ENCODE measurements at regions not wholly inside any gene's neighbourhood (a gene's known extent, or its start where the extent isn't known, plus 50 kb on each side); places are given as distances from the start of the nearest gene placed in this dataset.
"Not testable (repeated sequence)": the region's sequence is repeated elsewhere in the genome, so short reads cannot be mapped to it uniquely, and the experiment has no call there.

- no peak for DNase-seq
Observed at GRCh38 chr4:141290771-141291170, 70.1 kb downstream of the ZNF330 start.

DNA sequence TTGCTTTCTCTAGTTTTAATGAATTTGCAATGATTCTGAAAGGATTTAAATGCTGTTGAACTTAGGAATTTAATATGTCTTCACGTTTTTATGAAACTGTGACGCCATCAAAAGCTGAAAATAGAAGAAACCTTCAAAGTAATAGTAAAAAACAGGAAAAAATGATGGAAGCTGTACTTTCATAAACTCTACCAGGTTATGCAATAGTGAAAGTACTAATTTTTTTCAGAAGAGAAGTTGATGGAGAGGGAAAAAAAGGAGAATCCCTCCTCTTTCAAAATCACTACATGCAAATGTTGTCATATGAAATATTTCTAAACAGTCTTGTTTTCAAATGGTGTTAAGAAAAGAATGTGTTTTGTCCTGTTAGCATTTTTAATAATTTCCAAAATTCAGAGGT, 73.6 kb downstream of the ZNF330 start:
- no peak for DNase-seq

- no peak for DNase-seq
Observed at GRCh38 chr4:141301216-141301615, 80.5 kb downstream of the ZNF330 start.

DNA sequence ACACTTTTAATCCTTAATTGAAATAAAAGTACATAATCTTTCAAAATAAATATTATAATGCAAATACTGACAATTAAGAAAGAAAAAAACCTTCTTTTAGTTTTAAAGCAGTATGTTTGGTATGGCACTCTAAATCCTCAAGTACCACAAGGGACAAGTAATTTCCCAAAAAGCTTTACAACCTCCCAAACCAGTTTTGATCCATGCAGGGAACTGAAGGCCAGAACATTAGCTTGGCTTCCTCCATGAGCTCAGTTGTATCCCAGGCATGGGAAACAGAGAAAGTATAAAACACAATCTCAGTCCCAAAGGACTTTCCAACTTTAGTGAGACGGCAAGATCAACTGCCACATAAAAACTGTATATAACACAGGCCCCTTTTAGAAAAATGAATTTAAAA, 82.2 kb downstream of the ZNF330 start:
- DNase-seq: no peak

DNA sequence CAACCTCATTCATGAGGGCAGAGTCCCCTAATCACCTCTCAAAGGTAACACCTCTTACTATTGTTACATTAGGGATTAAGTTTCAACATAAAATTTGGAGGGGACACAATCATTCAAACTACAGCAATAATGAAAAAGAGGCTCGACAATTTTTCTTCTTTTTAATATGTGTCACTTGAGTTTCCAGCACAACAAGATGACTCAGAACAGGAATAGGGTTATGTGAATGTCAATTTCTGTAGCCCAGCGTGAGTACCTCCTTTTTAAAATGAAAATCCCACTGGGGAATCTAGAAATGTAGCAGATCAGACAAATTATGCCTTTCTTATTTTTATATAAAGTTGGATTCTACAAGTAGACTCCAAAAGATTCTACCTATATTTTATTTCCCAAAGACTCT, 83.7 kb downstream of the ZNF330 start:
- no peak for DNase-seq

GRCh38 chr4:141306331-141306730, 85.6 kb downstream of the ZNF330 start:
- no peak for DNase-seq

GRCh38 chr4:141307241-141307689, 86.6 kb downstream of the ZNF330 start:
- DNase-seq: peak; percentile 18 to 20

DNA sequence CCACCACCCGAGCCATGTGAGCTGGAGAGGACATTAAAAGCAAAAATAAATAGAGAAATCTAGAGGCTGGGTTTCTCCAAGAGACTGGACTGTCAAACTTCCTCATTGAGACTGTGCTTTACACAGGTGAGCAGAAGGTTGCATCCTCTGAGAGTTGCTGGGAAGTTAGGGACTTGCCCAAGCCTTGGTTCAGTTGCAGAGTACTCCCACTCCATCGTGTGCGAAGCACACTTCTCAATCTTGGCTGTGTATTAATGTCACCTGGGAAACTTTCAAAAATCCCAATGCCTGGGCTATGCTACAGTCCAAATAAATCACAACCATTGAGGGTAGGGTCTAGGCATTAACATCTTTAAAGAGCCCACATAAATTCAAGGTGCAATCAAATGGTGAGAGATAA, 89.2 kb downstream of the ZNF330 start:
- DNase-seq: no peak

GRCh38 chr4:141311246-141312204, 90.8 kb downstream of the ZNF330 start:
- DNase-seq: no peak

DNA sequence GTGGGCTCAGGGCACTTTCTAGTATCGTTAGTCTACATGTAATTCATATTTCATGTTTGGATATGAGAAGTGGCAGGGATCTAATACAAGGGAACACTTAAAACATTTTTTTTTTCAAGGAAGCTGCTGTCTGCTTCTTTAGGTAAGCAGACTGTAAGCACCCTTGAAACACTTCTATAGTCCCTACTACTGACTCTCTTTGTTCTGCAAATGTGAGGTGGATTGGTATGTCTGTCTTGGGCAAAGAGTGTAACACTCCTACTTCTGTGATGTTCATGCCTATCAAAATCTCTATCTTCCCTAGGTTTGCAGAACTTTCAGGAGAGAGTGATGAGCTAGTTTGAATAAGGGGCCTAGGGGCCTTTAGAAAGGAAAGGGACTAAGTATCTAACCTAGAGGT, 93.9 kb downstream of the ZNF330 start:
- no peak for DNase-seq

GRCh38 chr4:141328560-141329173, 108.0 kb downstream of the ZNF330 start:
- no peak for DNase-seq

DNA sequence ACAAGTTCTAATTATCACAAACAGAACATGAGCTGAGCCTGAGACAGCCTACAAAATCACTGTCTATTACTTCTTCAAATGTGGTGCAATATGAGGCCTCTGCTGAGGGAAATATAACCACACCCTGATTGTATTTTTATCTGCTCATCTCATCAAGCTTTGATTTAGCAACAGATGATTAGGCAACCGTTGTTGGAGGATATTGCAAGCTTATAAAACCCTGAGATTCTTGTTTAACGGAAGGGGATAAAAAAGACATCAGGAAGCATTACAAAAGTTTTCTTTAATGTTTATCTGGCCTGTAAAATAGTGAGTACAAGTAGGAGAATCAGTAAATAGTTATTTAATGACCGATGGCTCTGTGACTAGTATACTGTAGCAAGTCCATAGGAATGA, 108.5 kb downstream of the ZNF330 start:
- no peak for DNase-seq

DNA sequence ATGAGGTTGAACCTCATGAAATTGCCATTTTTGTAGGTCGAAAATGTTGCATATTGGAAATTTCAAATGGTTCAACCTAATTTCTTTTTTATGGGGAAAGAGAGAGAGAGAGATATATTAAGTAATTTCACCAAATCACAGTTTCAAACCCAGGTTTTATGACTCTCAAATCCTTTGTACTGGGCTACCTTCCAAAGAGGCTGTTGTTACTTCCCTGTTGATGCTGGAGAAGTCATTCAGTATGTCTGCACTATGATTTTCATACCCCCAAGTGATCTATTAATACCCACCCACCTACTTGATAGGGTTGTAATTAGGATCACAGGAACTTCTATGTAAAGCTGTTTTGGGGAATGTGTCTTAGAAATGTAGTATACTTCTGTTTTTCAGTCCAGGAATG, 109.9 kb downstream of the ZNF330 start:
- no peak for DNase-seq

DNA sequence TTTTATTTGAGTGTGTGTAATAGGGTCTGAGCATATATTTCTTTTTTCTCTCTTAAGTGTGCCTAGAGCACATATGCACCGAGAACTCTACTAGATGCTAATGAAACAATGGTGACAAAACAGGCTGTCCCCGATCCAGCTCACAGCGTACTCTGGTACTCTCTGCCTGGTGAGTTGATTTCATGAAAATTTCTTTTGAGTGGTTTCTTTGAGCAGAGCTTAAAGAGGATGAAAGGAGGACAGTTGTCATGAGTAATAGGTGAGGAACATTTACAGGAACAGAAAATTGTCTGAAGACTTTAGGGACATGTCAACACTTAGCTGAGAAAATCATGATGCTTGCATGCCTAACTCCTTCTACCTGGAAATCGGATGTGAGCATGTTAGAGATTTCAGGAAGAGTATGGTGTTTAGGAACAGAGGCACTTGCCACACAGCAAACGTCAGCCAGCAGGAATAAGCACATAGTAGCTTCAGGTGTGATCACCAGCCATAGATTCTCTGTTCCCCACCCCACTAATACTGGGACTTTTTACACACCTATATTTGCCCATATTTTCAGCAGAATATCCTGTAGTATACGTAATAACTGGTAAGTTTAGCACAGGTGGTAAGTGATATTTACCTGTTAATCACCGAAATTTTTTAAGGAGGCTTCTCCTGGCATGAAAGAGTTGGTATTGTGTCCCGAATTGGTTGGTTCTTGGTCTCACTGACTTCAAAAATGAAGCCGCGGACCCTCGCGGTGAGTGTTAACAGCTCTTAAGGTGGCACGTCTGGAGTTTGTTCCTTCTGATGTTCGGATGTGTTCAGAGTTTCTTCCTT, 111.1 kb downstream of the ZNF330 start:
- no peak for DNase-seq

GRCh38 chr4:141332359-141333181, 111.9 kb downstream of the ZNF330 start:
- DNase-seq: not testable (repeated sequence)

DNA sequence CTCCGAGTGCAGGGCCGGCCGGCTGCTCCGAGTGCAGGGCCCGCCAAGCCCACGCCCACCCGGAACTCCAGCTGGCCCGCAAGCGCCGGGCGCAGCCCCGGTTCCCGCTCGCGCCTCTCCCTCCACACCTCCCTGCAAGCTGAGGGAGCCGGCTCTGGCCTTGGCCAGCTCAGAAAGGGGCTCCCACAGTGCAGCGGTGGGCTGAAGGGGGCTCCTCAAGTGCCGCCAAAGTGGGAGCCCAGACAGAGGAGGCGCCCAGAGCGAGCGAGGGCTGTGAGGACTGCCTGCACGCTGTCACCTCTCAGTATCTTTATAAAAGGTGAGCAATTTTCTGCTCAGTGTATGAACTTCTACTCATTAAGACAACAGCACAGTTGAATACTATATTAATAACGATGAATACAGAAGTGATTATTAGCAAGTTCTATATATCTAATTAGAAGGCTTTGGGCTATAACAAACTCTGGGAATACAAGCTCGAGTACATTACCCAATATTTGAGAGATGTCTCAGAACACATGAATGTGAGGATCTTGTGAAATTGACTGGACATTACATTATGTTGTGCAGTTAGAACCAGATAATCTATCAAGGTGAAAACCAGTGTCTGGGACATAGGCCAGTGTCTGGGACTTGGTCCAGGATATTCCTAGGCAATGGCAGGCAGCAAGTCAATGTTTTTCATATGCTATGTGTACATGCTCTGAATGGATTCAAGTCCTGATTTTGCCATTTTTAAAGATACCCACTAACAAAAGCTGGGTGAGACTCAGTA, 112.9 kb downstream of the ZNF330 start:
- not testable (repeated sequence) for DNase-seq

GRCh38 chr4:141335166-141335565, 114.5 kb downstream of the ZNF330 start:
- no peak for DNase-seq

DNA sequence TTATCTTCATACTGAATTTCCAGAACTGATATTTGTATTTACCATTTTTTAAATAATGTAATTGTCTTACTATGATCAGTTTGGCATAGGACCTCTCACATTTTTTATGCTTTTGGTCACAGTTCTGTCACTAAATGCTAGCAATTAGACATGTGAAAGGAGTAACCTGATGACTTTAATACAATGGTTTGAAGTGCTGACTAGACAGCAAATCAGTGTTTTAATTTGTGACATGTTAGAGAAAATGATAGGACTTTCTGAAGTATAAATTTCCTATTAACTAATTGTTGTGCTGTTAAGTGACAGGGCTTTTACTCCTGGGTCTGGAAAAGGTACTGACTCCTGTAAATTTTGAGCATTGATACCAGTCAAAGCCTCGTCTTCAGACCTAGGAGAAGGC, 117.5 kb downstream of the ZNF330 start:
- no peak for DNase-seq

DNA sequence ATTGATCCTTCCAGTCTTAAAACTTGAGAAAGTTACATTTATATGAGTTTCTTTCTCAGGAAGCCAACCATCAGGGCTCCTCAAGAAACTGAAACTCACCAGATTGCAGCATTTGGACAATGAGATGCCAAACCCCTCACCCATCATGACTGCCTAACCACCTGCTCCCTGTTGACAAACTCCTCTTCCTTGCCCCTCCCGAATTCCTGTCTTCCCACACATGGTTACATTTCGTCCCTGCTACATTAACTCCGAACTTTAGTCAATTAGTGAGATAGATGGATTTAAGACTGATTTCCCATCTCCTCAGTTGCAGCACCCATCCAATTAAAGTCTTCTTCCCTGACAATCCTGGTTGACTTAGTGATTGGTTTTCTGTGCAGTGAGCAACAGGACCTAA, 118.7 kb downstream of the ZNF330 start:
- DNase-seq: no peak

- no peak for DNase-seq
Observed at GRCh38 chr4:141339966-141340365, 119.3 kb downstream of the ZNF330 start.

GRCh38 chr4:141340458-141340857, 119.8 kb downstream of the ZNF330 start:
- no peak for DNase-seq

DNA sequence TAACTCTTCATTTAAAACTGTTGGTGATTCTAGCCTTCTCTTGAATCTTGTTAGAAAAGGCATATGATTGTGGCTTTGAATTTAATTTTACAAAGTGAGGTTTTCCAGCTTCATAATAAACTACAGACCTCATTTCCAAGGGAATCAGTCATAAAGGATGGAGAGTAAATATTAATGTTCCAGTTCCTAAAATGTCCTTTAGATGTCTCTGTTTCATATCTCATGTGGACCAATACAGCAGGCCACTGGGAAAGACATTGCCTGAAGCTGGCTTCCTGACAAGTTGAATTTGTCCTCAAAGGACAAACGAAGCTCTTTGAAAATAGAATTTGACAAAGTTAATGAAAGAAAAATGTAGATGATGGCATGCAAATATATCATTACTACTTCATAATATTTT, 125.4 kb downstream of the ZNF330 start:
- no peak for DNase-seq
